H1 (cell line): ENCODE measurements at regions not wholly inside any gene's neighbourhood (a gene's known extent, or its start where the extent isn't known, plus 50 kb on each side); places are given as distances from the start of the nearest gene placed in this dataset.

Experiments used
- CBX5 ChIP-seq: fragments of 300-800, 300-1000 bp; sonication (generic); IDR thresholded peaks from 2 replicates; pipeline ENCODE4 v1.7.1; 2016; ENCODE audit warnings: antibody characterized with exemption, low read length, low read depth
- CHD2 ChIP-seq: IDR thresholded peaks from 2 replicates; pipeline ENCODE4 v1.6.1; 2012; ENCODE audit warnings: low read length, improper control_type of control experiment
- CHD7 ChIP-seq: fragments of 300-600 bp; sonication (generic); IDR thresholded peaks from 2 replicates; pipeline ENCODE4 v1.7.1; 2012; ENCODE audit warnings: low read length, moderate library complexity, mild to moderate bottlenecking, inconsistent platforms; ENCODE audit not compliant: insufficient replicate concordance
- EZH2 ChIP-seq: fragments of 200-600 bp; sonication (generic); IDR thresholded peaks from 2 replicates; pipeline ENCODE4 v1.7.1; 2012; ENCODE audit warnings: low read depth, mild to moderate bottlenecking, moderate library complexity, low read length, inconsistent platforms; ENCODE audit not compliant: severe bottlenecking
- KDM1A ChIP-seq: fragments of 200-600, 300-600 bp; sonication (generic); IDR thresholded peaks from 2 replicates; pipeline ENCODE4 v1.7.1; 2016; ENCODE audit warnings: mild to moderate bottlenecking, low read length, borderline replicate concordance
- NANOG ChIP-seq: IDR thresholded peaks from 2 replicates; pipeline ENCODE4 v1.6.1; 2011; ENCODE audit warnings: low read length, low read depth, mild to moderate bottlenecking, inconsistent platforms; ENCODE audit not compliant: insufficient read depth, poor library complexity, severe bottlenecking
- SIN3A ChIP-seq, 2 experiments: IDR thresholded peaks in 1 of 2; conservative IDR thresholded peaks in 1 of 2; 2 replicates each; pipeline ENCODE4 v1.6.1; 2011 to 2012; ENCODE audit warnings: low read length in 2 of 2, improper control_type of control experiment in 1 of 2, low read depth in 1 of 2, mild to moderate bottlenecking in 1 of 2

- no peak for TF ChIP-seq CHD7
- TF ChIP-seq NANOG = no peak
- no peak for TF ChIP-seq KDM1A
- TF ChIP-seq CBX5 = no peak
- no peak for TF ChIP-seq SIN3A (conservative IDR thresholded peaks at IDR 0.05 in 1 of 2, IDR thresholded peaks at IDR 0.05 in 1 of 2; ENCODE audit: low read depth in 1 of 2, low read length in 2 of 2)
- TF ChIP-seq EZH2 = no peak
- no peak for TF ChIP-seq CHD2
- TF ChIP-seq, all 59 proteins: peak for 0
These were observed 52.6 kb upstream of the HS6ST1 start (continued) for GRCh38 chr2:128371248-128371630.
